Lower leg skin (tissue), 4 donors: ENCODE measurements at regions not wholly inside any gene's neighbourhood (a gene's known extent, or its start where the extent isn't known, plus 50 kb on each side); places are given as distances from the start of the nearest gene placed in this dataset.

Source experiments
- DNase-seq, 2 donors: peaks; one replicate each; pipeline ENCODE4 v3.0.0-alpha.2; 2019; ENCODE audit warnings: low spot score in 2 of 2
- H3K4me3 ChIP-seq: fragments of 200-600 bp; sonication (generic); 2 replicates; pipeline ENCODE4 v1.5.1; 2017; ENCODE audit warnings: mild to moderate bottlenecking, low read depth; ENCODE audit not compliant: poor library complexity, severe bottlenecking
- POLR2A ChIP-seq, 2 donors: fragments of 450-650 bp; IDR thresholded peaks; one replicate each; pipeline ENCODE4 v1.6.1; 2016 to 2017; ENCODE audit warnings: antibody characterized with exemption in 2 of 2, mild to moderate bottlenecking in 1 of 2, moderate library complexity in 1 of 2
- WGBS, 2 donors: methylation state at CpG; one replicate each; pipeline ENCODE4 v1.1.5; 2018; 5-methylcytosine and 5-hydroxymethylcytosine counted together
- intact Hi-C: fragments of 100-400 bp; cut with DNase I; formaldehyde crosslinking; loops from one replicate; pipeline ENCODE4 v1.15.0; 2023; ENCODE audit warnings: low total_unique reads
- TF ChIP-seq, protein P1 (sequence below), 3 donors: fragments of 450-650 bp; IDR thresholded peaks; one replicate each; pipeline ENCODE4 v1.5.1; 2016; ENCODE audit warnings: antibody characterized with exemption in 3 of 3, mild to moderate bottlenecking in 3 of 3, moderate library complexity in 2 of 3

DNA sequence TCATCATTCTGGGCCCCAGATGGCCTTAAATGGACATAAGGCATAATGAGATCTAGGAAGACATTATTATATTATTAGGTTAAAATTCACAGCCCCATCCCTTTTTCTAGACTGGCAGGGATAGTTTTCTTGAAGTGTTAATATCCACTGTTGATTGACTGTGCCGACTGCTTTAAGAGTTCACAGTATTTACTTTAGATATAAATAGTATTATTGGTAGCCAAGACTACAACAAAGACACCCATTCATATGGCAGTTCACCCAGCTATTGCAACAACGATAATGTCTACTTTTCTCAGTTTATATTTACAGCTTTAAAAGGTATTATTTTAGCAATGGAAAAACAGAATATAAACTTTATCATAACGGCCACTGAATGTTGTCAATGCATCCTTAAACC lies 922.2 kb upstream of the POU3F4 start:
- no peak for DNase-seq
- no peak for TF ChIP-seq POLR2A (IDR thresholded peaks at IDR 0.05)
- TF ChIP-seq, protein P1, sequence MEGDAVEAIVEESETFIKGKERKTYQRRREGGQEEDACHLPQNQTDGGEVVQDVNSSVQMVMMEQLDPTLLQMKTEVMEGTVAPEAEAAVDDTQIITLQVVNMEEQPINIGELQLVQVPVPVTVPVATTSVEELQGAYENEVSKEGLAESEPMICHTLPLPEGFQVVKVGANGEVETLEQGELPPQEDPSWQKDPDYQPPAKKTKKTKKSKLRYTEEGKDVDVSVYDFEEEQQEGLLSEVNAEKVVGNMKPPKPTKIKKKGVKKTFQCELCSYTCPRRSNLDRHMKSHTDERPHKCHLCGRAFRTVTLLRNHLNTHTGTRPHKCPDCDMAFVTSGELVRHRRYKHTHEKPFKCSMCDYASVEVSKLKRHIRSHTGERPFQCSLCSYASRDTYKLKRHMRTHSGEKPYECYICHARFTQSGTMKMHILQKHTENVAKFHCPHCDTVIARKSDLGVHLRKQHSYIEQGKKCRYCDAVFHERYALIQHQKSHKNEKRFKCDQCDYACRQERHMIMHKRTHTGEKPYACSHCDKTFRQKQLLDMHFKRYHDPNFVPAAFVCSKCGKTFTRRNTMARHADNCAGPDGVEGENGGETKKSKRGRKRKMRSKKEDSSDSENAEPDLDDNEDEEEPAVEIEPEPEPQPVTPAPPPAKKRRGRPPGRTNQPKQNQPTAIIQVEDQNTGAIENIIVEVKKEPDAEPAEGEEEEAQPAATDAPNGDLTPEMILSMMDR (IDR thresholded peaks at IDR 0.05) = no peak
- intact Hi-C loops = no loop called here
- no peak overlapping the region for H3K4me3 ChIP-seq
- 46 to 63% methylated on average over 3 of the region's 3 CpGs for WGBS, 2 donors

DNA sequence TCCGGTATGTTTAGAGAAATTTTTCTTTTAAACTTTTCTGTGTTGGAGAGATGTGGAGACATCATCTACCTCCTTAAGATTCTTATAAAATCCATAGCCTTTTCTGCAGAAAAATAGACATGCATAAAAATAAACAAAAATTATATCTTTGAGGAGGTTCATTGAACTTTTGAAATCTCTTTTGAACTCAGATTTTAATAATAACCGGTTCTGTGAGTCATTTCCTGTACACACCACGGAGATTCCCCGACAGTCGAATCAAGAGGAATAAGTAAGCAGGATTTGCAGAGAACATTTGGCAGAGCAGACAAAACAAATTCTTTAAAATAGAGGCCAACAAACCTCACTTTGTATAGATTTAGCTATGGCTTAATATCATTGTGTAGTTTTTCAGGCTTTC lies 918.7 kb upstream of the POU3F4 start:
- intact Hi-C loops = no loop called here
- DNase-seq = no peak
- 24% methylated on average over 5 of the region's 5 CpGs for WGBS, 2 donors
- TF ChIP-seq, protein P1 (IDR thresholded peaks at IDR 0.05) = no peak
- TF ChIP-seq POLR2A (IDR thresholded peaks at IDR 0.05) = no peak
- no peak overlapping the region for H3K4me3 ChIP-seq

DNA sequence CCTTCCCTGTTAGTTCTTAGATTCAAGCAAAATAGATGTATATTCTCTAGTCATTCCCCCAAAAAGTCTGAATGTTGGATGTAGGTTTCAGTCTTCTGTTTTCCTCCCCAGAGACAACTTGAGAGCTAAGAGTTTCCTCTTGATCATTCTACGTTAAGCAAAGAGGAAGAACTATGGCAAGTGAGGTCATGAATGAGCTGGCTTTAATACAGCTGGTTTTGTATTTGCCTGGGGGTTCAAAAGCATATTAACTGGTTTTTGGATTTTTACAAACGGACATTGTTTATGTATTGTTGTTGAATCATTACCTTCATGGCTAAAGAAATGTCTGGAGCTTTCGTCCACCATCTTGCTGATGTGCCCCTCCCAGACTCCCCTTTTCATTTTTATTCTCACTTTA lies 916.7 kb upstream of the POU3F4 start:
- intact Hi-C loops = no loop called here
- no peak overlapping the region for H3K4me3 ChIP-seq
- 34 to 46% methylated on average over 3 of the region's 3 CpGs for WGBS, 2 donors
- no peak for TF ChIP-seq POLR2A (IDR thresholded peaks at IDR 0.05)
- TF ChIP-seq, protein P1 (IDR thresholded peaks at IDR 0.05) = no peak
- DNase-seq = no peak

DNA sequence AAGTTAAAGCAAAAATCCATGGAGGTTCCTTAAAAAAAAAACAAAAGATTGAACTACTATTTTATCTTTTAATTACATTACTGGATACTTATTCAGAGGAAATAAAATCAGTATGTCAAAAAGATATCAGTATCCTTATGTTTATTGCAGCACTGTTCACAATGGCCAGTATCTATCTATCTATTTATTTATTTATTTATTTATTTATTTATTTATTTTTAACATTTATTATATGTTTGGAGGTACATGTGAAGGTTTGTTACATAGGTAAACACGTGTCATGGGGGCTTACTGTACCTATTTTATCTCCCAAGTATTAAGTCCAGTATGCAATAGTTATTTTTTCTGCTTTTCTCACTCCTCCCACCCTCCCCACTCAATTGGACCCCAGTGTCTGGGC lies 881.1 kb upstream of the POU3F4 start:
- no peak for DNase-seq
- intact Hi-C loops = no loop called here
- 13 to 55% methylated on average over 1 of the region's 1 CpG for WGBS, 2 donors
- TF ChIP-seq, protein P1 (IDR thresholded peaks at IDR 0.05) = no peak
- TF ChIP-seq POLR2A (IDR thresholded peaks at IDR 0.05) = no peak
- H3K4me3 ChIP-seq = no peak overlapping the region

DNA sequence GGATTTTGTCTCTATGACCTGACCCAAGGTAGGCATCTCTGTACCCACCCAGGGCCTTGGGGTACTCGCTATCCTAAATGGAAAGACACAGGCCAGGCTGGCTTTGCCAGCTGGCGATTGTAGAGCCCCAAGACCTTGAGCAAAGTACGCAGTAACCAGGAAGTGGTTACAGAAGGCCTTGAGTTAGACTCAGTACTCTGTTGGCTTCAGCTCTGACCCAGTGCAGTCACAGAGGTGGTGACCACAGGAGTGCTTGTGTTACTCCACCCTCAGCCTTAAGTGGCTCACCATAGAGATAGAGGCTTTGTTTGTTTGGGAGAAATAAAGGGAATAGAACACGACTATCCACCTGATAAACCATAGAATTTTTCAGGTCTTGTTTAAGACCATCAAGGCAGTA lies 880.5 kb upstream of the POU3F4 start:
- no peak overlapping the region for H3K4me3 ChIP-seq
- WGBS, 2 donors = 61 to 88% methylated on average over 4 of the region's 4 CpGs
- TF ChIP-seq POLR2A (IDR thresholded peaks at IDR 0.05) = no peak
- TF ChIP-seq, protein P1 (IDR thresholded peaks at IDR 0.05) = no peak
- DNase-seq = no peak
- intact Hi-C loops = no loop called here

DNA sequence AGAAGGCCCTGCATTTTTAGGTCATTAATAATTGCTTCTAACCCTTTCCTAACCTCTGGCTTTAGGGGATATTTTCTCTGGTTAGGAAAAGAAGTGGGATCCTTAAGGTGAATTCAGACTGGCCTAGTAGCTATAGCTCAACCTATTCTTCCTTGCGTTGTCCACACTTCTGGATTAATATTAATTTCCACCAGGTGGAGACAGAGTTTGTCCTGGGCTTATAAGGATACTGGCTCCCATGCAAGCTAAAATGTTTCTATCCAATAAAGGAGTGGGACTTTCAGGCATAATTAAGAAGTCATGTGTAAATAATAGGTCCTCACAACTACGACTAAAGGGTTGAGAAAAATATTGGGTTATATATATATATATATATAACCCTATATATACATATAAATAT lies 860.0 kb upstream of the POU3F4 start:
- DNase-seq = no peak
- no peak overlapping the region for H3K4me3 ChIP-seq
- intact Hi-C loops = no loop called here
- WGBS, 2 donors = 85 to 87% methylated on average over 2 of the region's 2 CpGs
- TF ChIP-seq, protein P1 (IDR thresholded peaks at IDR 0.05) = no peak
- no peak for TF ChIP-seq POLR2A (IDR thresholded peaks at IDR 0.05)
